GM21825 (cell line): ENCODE measurements at regions not wholly inside any gene's neighbourhood (a gene's known extent, or its start where the extent isn't known, plus 50 kb on each side); places are given as distances from the start of the nearest gene placed in this dataset.
"Not testable (repeated sequence)": the region's sequence is repeated elsewhere in the genome, so short reads cannot be mapped to it uniquely, and the experiment has no call there.

Experiments
- ATAC-seq: cut with Tn5 transposase; IDR thresholded peaks from one replicate; pipeline ENCODE4 v1.9.1; 2021; ENCODE audit warnings: mild to moderate bottlenecking, moderate library complexity; ENCODE audit not compliant: unreplicated experiment

GRCh38 chr2:133624551-133624950, 56.3 kb upstream of the NCKAP5 start:
- ATAC-seq = no peak

- no peak for ATAC-seq
These were observed 59.5 kb upstream of the NCKAP5 start for GRCh38 chr2:133627741-133628140.

GRCh38 chr2:133633309-133633708, 65.0 kb upstream of the NCKAP5 start:
- no peak for ATAC-seq

GRCh38 chr2:133633881-133634409, 65.7 kb upstream of the NCKAP5 start:
- ATAC-seq = no peak

- ATAC-seq = no peak
These were observed 66.9 kb upstream of the NCKAP5 start for GRCh38 chr2:133635131-133635530.

GRCh38 chr2:133636287-133636686, 68.0 kb upstream of the NCKAP5 start:
- ATAC-seq = no peak

- ATAC-seq = no peak
These were observed 71.8 kb upstream of the NCKAP5 start for GRCh38 chr2:133640103-133640502.

GRCh38 chr2:133641497-133641896, 73.2 kb upstream of the NCKAP5 start:
- no peak for ATAC-seq

- ATAC-seq = no peak
These were observed 73.9 kb upstream of the NCKAP5 start for GRCh38 chr2:133641942-133642725.

- ATAC-seq = no peak
These were observed 74.5 kb upstream of the NCKAP5 start for GRCh38 chr2:133642791-133643191.

- ATAC-seq = no peak
These were observed 75.6 kb upstream of the NCKAP5 start for GRCh38 chr2:133643863-133644262.

- no peak for ATAC-seq
These were observed 76.6 kb upstream of the NCKAP5 start for GRCh38 chr2:133644846-133645245.

GRCh38 chr2:133647386-133647785, 79.1 kb upstream of the NCKAP5 start:
- not testable (repeated sequence) for ATAC-seq

GRCh38 chr2:133651861-133652260, 83.6 kb upstream of the NCKAP5 start:
- ATAC-seq = no peak

- no peak for ATAC-seq
These were observed 84.1 kb upstream of the NCKAP5 start for GRCh38 chr2:133652398-133652797.

- no peak for ATAC-seq
These were observed 84.8 kb upstream of the NCKAP5 start for GRCh38 chr2:133653056-133653455.

GRCh38 chr2:133654949-133655348, 86.7 kb upstream of the NCKAP5 start:
- no peak for ATAC-seq

- ATAC-seq = no peak
These were observed 87.3 kb upstream of the NCKAP5 start for GRCh38 chr2:133655610-133656009.

- ATAC-seq = no peak
These were observed 89.3 kb upstream of the NCKAP5 start for GRCh38 chr2:133657591-133657990.

GRCh38 chr2:133658020-133658903, 90.0 kb upstream of the NCKAP5 start:
- no peak for ATAC-seq

- ATAC-seq = no peak
These were observed 92.2 kb upstream of the NCKAP5 start for GRCh38 chr2:133660510-133660909.

- no peak for ATAC-seq
These were observed 93.1 kb upstream of the NCKAP5 start for GRCh38 chr2:133661392-133661791.
